ENCODE measurements at regions not wholly inside any gene's neighbourhood (a gene's known extent, or its start where the extent isn't known, plus 50 kb on each side); places are given as distances from the start of the nearest gene placed in this dataset.

DNA sequence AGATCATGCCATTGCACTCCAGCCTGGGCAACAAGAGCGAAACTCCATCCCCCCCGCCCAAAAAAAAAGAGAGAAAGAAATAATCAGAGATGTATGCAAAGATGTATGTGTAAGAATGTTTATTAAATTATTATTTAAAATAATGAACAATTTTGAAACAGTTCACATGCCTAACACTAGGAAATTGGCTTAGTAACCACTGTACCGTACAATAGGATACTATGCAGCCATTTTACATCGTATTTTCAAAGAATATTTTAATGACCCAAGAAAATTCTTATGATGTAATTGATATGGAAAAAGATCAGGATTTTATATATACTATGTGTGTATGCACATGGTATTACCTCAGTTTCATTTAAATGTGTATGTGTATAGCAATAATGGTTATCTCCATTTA lies 190.5 kb downstream of the ZFP36L2 start:
- Histone ChIP-seq H3K4me3 (ENCODE audit: control insufficient read depth in 2 of 3, extremely low read depth in 1 of 3, insufficient read depth in 2 of 3, low read depth in 1 of 3, low read length in 3 of 3) (no peak overlapping the region), H4K20me1 (ENCODE audit: control insufficient read depth, extremely low read depth, insufficient read depth, low read length) (no peaks in the 10 kb centered on the region), H3K27me3 (ENCODE audit: control insufficient read depth, extremely low read depth, insufficient read depth, low read length) (no peaks in the 10 kb centered on the region), H3K4me1 (ENCODE audit: control insufficient read depth, extremely low read depth, insufficient read depth, low read length) (peaks cover 48% of the 10 kb centered on the region), H3K9me1 (ENCODE audit: control insufficient read depth, extremely low read depth, insufficient read depth, low read length) (no peaks in the 10 kb centered on the region), H3K9ac (ENCODE audit: control insufficient read depth, extremely low read depth, insufficient read depth, low read length) (no peak overlapping the region), H2AFZ (ENCODE audit: control insufficient read depth, low read length) (no peak overlapping the region), H3K27ac (ENCODE audit: control insufficient read depth, insufficient read depth, low read length) (no peak overlapping the region), H3K79me2 (ENCODE audit: control insufficient read depth, insufficient read depth, low read length) (peaks cover 10% of the 10 kb centered on the region), H3K4me2 (ENCODE audit: control insufficient read depth, extremely low read depth, insufficient read depth, low read depth, low read length) (no peak overlapping the region), H3K9me3 (ENCODE audit: control insufficient read depth, low read depth, low read length) (no peaks in the 10 kb centered on the region), H3K36me3 (ENCODE audit: control insufficient read depth in 2 of 2, extremely low read depth in 1 of 2, insufficient read depth in 2 of 2, low read length in 2 of 2) (peaks cover 2 to 10% of the 10 kb centered on the region in 2 experiments)
- FAIRE-seq = no peak
- dilution Hi-C loops (cut with MboI; ENCODE audit: extremely low pct_ligation_motif_present, low sequenced_read_pairs) = no loop called here
- DNase-seq (ENCODE audit: low read depth, low spot score) = no peak
- TF ChIP-seq EZH2 (IDR thresholded peaks at IDR 0.05; ENCODE audit: low read length) = no peak
- TF ChIP-seq, protein P1, sequence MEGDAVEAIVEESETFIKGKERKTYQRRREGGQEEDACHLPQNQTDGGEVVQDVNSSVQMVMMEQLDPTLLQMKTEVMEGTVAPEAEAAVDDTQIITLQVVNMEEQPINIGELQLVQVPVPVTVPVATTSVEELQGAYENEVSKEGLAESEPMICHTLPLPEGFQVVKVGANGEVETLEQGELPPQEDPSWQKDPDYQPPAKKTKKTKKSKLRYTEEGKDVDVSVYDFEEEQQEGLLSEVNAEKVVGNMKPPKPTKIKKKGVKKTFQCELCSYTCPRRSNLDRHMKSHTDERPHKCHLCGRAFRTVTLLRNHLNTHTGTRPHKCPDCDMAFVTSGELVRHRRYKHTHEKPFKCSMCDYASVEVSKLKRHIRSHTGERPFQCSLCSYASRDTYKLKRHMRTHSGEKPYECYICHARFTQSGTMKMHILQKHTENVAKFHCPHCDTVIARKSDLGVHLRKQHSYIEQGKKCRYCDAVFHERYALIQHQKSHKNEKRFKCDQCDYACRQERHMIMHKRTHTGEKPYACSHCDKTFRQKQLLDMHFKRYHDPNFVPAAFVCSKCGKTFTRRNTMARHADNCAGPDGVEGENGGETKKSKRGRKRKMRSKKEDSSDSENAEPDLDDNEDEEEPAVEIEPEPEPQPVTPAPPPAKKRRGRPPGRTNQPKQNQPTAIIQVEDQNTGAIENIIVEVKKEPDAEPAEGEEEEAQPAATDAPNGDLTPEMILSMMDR (optimal IDR thresholded peaks at IDR 0.05 in 1 of 3, IDR thresholded peaks at IDR 0.05 in 1 of 3, conservative IDR thresholded peaks at IDR 0.05 in 1 of 3; ENCODE audit: extremely low read depth in 1 of 3, insufficient read depth in 2 of 3, low read length in 3 of 3) = no peak

DNA sequence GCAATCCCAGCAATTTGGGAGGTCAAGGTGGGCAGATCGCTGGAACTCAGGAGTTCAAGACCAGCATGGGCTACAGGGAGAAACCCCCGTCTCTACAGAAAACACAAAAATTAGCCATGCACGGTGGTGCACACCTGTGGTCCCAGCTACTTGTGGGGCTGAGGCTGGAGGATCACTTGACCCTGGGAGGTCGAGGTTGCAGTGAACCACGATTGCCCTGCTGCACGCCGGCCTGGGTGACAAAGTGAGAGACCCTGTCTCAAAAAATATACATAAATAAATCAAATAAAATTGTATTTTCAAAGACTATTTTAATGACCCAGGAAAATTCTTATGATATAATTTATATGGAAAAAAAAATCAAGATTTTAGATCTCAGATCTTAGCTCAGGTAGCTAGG lies 191.5 kb downstream of the ZFP36L2 start:
- Histone ChIP-seq H3K9me3 (ENCODE audit: control insufficient read depth, low read depth, low read length) (no peaks in the 10 kb centered on the region), H3K4me2 (ENCODE audit: control insufficient read depth, extremely low read depth, insufficient read depth, low read depth, low read length) (no peak overlapping the region), H2AFZ (ENCODE audit: control insufficient read depth, low read length) (no peak overlapping the region), H3K27ac (ENCODE audit: control insufficient read depth, insufficient read depth, low read length) (no peak overlapping the region), H3K9ac (ENCODE audit: control insufficient read depth, extremely low read depth, insufficient read depth, low read length) (no peak overlapping the region), H3K79me2 (ENCODE audit: control insufficient read depth, insufficient read depth, low read length) (peaks cover 10% of the 10 kb centered on the region), H4K20me1 (ENCODE audit: control insufficient read depth, extremely low read depth, insufficient read depth, low read length) (no peaks in the 10 kb centered on the region), H3K27me3 (ENCODE audit: control insufficient read depth, extremely low read depth, insufficient read depth, low read length) (no peaks in the 10 kb centered on the region), H3K9me1 (ENCODE audit: control insufficient read depth, extremely low read depth, insufficient read depth, low read length) (no peaks in the 10 kb centered on the region), H3K4me3 (ENCODE audit: control insufficient read depth in 2 of 3, extremely low read depth in 1 of 3, insufficient read depth in 2 of 3, low read depth in 1 of 3, low read length in 3 of 3) (no peak overlapping the region), H3K36me3 (ENCODE audit: control insufficient read depth in 2 of 2, extremely low read depth in 1 of 2, insufficient read depth in 2 of 2, low read length in 2 of 2) (peaks cover 2 to 10% of the 10 kb centered on the region in 2 experiments), H3K4me1 (ENCODE audit: control insufficient read depth, extremely low read depth, insufficient read depth, low read length) (peaks cover 38% of the 10 kb centered on the region)
- dilution Hi-C loops (cut with MboI; ENCODE audit: extremely low pct_ligation_motif_present, low sequenced_read_pairs) = no loop called here
- no peak for FAIRE-seq
- no peak for DNase-seq (ENCODE audit: low read depth, low spot score)
- TF ChIP-seq, protein P1 (optimal IDR thresholded peaks at IDR 0.05 in 1 of 3, IDR thresholded peaks at IDR 0.05 in 1 of 3, conservative IDR thresholded peaks at IDR 0.05 in 1 of 3; ENCODE audit: extremely low read depth in 1 of 3, insufficient read depth in 2 of 3, low read length in 3 of 3) = no peak
- TF ChIP-seq EZH2 (IDR thresholded peaks at IDR 0.05; ENCODE audit: low read length) = no peak

Measured in keratinocyte (primary cell).